Left renal cortex interstitium (tissue), 4 donors: ENCODE measurements at regions not wholly inside any gene's neighbourhood (a gene's known extent, or its start where the extent isn't known, plus 50 kb on each side); places are given as distances from the start of the nearest gene placed in this dataset.

Experiments used
- DNase-seq, 4 donors: peaks; one replicate each; pipeline ENCODE4 v3.0.0-alpha.2; 2013; ENCODE audit warnings: low read depth in 4 of 4, low spot score in 2 of 4, missing footprints in 1 of 4

- no peak for DNase-seq
Observed at GRCh38 chr9:95762322-95762721, 113.2 kb upstream of the ERCC6L2 start.

- DNase-seq, result no peak
Observed at GRCh38 chr9:95760791-95761190, 114.7 kb upstream of the ERCC6L2 start.

GRCh38 chr9:95757439-95757838 is 118.1 kb upstream of the ERCC6L2 start:
- DNase-seq, result no peak

- no peak for DNase-seq
Observed at GRCh38 chr9:95756986-95757385, 118.5 kb upstream of the ERCC6L2 start.

GRCh38 chr9:95756101-95756500 is 119.4 kb upstream of the ERCC6L2 start:
- DNase-seq, result no peak

- DNase-seq, result no peak
Observed at GRCh38 chr9:95755421-95755730, 120.1 kb upstream of the ERCC6L2 start.

GRCh38 chr9:95754533-95755420 is 120.7 kb upstream of the ERCC6L2 start:
- DNase-seq, result no peak

- no peak for DNase-seq
Observed at GRCh38 chr9:95753762-95754465, 121.6 kb upstream of the ERCC6L2 start.

- no peak for DNase-seq
Observed at GRCh38 chr9:95752129-95752731, 123.3 kb upstream of the ERCC6L2 start.

GRCh38 chr9:95751520-95751790 is 124.0 kb upstream of the ERCC6L2 start:
- no peak for DNase-seq

GRCh38 chr9:95750725-95751519 is 124.6 kb upstream of the ERCC6L2 start:
- no peak for DNase-seq

GRCh38 chr9:95749493-95749892 is 126.0 kb upstream of the ERCC6L2 start:
- no peak for DNase-seq

GRCh38 chr9:95746408-95747180 is 128.9 kb upstream of the ERCC6L2 start:
- DNase-seq, result no peak

GRCh38 chr9:95742821-95743220 is 132.7 kb upstream of the ERCC6L2 start:
- DNase-seq, result no peak

GRCh38 chr9:95741631-95742030 is 133.9 kb upstream of the ERCC6L2 start:
- no peak for DNase-seq

- no peak for DNase-seq
Observed at GRCh38 chr9:95740217-95741004, 135.1 kb upstream of the ERCC6L2 start.

GRCh38 chr9:95738438-95738837 is 137.1 kb upstream of the ERCC6L2 start:
- no peak for DNase-seq

- DNase-seq, result no peak
Observed at GRCh38 chr9:95736891-95737522, 138.5 kb upstream of the ERCC6L2 start.

- no peak for DNase-seq
Observed at GRCh38 chr9:95736370-95736769, 139.1 kb upstream of the ERCC6L2 start.
